ENCODE measurements at regions not wholly inside any gene's neighbourhood (a gene's known extent, or its start where the extent isn't known, plus 50 kb on each side); places are given as distances from the start of the nearest gene placed in this dataset.
"Not testable (repeated sequence)": the region's sequence is repeated elsewhere in the genome, so short reads cannot be mapped to it uniquely, and the experiment has no call there.

GRCh38 chr10:4294996-4295792 lies 510.2 kb upstream of the KLF6 start:
- no peak overlapping the region for H3K27ac ChIP-seq
- DNase-seq (ENCODE audit: low read depth, low spot score), result no peak

- no peak for DNase-seq (ENCODE audit: low read depth, low spot score)
- no peak overlapping the region for H3K27ac ChIP-seq
These were observed 509.3 kb upstream of the KLF6 start for GRCh38 chr10:4294271-4294670.

GRCh38 chr10:4291990-4292389 lies 507.0 kb upstream of the KLF6 start:
- no peak overlapping the region for H3K27ac ChIP-seq
- no peak for DNase-seq (ENCODE audit: low read depth, low spot score)

GRCh38 chr10:4285121-4285520 lies 500.1 kb upstream of the KLF6 start:
- H3K27ac ChIP-seq, result no peak overlapping the region
- no peak for DNase-seq (ENCODE audit: low read depth, low spot score)

GRCh38 chr10:4283846-4284610 lies 499.0 kb upstream of the KLF6 start:
- H3K27ac ChIP-seq, result no peak overlapping the region
- DNase-seq (ENCODE audit: low read depth, low spot score), result no peak

- H3K27ac ChIP-seq, result no peak overlapping the region
- DNase-seq (ENCODE audit: low read depth, low spot score), result no peak
These were observed 497.5 kb upstream of the KLF6 start for GRCh38 chr10:4282496-4282895.

GRCh38 chr10:4281190-4281825 lies 496.3 kb upstream of the KLF6 start:
- peak overlapping the region; percentile 42 for H3K27ac ChIP-seq
- no peak for DNase-seq (ENCODE audit: low read depth, low spot score)

GRCh38 chr10:4280461-4281189 lies 495.6 kb upstream of the KLF6 start:
- DNase-seq (ENCODE audit: low read depth, low spot score), result peak; percentile 57
- H3K27ac ChIP-seq, result peak overlapping the region; percentile 42

- no peak for DNase-seq (ENCODE audit: low read depth, low spot score)
- H3K27ac ChIP-seq, result no peak overlapping the region
These were observed 494.6 kb upstream of the KLF6 start for GRCh38 chr10:4279655-4280054.

GRCh38 chr10:4278186-4278585 lies 493.2 kb upstream of the KLF6 start:
- no peak overlapping the region for H3K27ac ChIP-seq

GRCh38 chr10:4276151-4276550 lies 491.1 kb upstream of the KLF6 start:
- no peak for DNase-seq (ENCODE audit: low read depth, low spot score)
- H3K27ac ChIP-seq, result no peak overlapping the region

More at GRCh38 chr10:4278186-4278585, 493.2 kb upstream of the KLF6 start:
- no peak for DNase-seq (ENCODE audit: low read depth, low spot score)

- H3K27ac ChIP-seq; DNase-seq (ENCODE audit: low read depth, low spot score): not testable (repeated sequence)
These were observed 489.7 kb upstream of the KLF6 start for GRCh38 chr10:4274671-4275070.

GRCh38 chr10:4271193-4271592 lies 486.2 kb upstream of the KLF6 start:
- no peak for DNase-seq (ENCODE audit: low read depth, low spot score)
- no peak overlapping the region for H3K27ac ChIP-seq

- no peak for DNase-seq (ENCODE audit: low read depth, low spot score)
- H3K27ac ChIP-seq, result peak overlapping the region; percentile 40
These were observed 485.1 kb upstream of the KLF6 start for GRCh38 chr10:4270116-4270515.

- H3K27ac ChIP-seq; DNase-seq (ENCODE audit: low read depth, low spot score): not testable (repeated sequence)
These were observed 483.5 kb upstream of the KLF6 start for GRCh38 chr10:4268490-4268889.

GRCh38 chr10:4267086-4267773 lies 482.2 kb upstream of the KLF6 start:
- no peak for DNase-seq (ENCODE audit: low read depth, low spot score)
- no peak overlapping the region for H3K27ac ChIP-seq

GRCh38 chr10:4266416-4267085 lies 481.5 kb upstream of the KLF6 start:
- no peak overlapping the region for H3K27ac ChIP-seq
- DNase-seq (ENCODE audit: low read depth, low spot score), result no peak

GRCh38 chr10:4265964-4266363 lies 481.0 kb upstream of the KLF6 start:
- H3K27ac ChIP-seq, result no peak overlapping the region
- DNase-seq (ENCODE audit: low read depth, low spot score), result no peak

- no peak for DNase-seq (ENCODE audit: low read depth, low spot score)
These were observed 479.3 kb upstream of the KLF6 start for GRCh38 chr10:4264209-4264865.

More at GRCh38 chr10:4264209-4264865, 479.3 kb upstream of the KLF6 start:
- H3K27ac ChIP-seq, result no peak overlapping the region

All from epithelial cell of prostate (primary cell).